ENCODE measurements at regions not wholly inside any gene's neighbourhood (a gene's known extent, or its start where the extent isn't known, plus 50 kb on each side); places are given as distances from the start of the nearest gene placed in this dataset.

DNA sequence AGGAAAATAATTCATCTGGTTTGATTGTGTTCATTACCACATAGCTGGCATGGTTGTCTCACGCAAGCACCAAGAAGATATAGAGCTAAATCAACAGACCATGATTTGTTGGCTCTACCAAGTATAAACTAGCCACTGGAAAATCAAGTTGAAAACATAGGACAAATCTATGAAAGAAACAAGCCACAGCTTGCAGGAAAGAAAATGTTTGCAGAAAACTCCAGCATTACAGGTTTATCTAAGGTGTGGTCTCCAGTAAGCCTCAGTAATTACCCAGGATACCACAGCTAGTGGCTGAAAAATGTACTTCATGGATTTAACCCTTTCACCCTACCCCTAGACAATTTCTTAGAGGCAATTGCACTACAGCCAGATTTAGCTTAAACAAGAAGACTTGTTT lies 340.6 kb downstream of the SOX2 start:
- H3K4me3 ChIP-seq (ENCODE audit: low read depth, low read length): no peak overlapping the region
- DNase-seq (ENCODE audit: low read depth): no peak
- TF ChIP-seq, protein P1, sequence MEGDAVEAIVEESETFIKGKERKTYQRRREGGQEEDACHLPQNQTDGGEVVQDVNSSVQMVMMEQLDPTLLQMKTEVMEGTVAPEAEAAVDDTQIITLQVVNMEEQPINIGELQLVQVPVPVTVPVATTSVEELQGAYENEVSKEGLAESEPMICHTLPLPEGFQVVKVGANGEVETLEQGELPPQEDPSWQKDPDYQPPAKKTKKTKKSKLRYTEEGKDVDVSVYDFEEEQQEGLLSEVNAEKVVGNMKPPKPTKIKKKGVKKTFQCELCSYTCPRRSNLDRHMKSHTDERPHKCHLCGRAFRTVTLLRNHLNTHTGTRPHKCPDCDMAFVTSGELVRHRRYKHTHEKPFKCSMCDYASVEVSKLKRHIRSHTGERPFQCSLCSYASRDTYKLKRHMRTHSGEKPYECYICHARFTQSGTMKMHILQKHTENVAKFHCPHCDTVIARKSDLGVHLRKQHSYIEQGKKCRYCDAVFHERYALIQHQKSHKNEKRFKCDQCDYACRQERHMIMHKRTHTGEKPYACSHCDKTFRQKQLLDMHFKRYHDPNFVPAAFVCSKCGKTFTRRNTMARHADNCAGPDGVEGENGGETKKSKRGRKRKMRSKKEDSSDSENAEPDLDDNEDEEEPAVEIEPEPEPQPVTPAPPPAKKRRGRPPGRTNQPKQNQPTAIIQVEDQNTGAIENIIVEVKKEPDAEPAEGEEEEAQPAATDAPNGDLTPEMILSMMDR (IDR thresholded peaks at IDR 0.05; ENCODE audit: insufficient read depth, low read depth, low read length): no peak

DNA sequence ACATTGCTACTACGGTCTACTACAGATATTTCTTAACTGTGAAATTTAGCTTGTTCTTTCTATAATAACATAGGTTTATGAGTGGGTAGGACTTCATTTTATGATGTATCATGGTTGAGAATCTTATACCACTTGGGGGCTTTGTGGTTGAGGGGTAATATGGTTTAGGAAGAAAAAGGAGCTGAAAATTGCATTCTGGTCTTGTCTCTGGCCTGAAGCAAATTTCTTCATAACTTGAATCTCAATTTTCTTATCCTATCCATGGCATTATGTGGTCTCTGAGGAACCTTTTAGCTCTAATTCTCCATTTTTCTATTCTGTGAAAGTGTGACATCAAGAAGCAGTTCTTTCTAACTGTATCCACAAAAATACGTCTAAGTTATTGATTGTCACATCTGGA lies 341.0 kb downstream of the SOX2 start:
- H3K4me3 ChIP-seq (ENCODE audit: low read depth, low read length): no peak overlapping the region
- TF ChIP-seq, protein P1 (IDR thresholded peaks at IDR 0.05; ENCODE audit: insufficient read depth, low read depth, low read length): no peak
- DNase-seq (ENCODE audit: low read depth): no peak

- DNase-seq (ENCODE audit: low read depth): no peak
- H3K4me3 ChIP-seq (ENCODE audit: low read depth, low read length): no peak overlapping the region
- TF ChIP-seq, protein P1 (IDR thresholded peaks at IDR 0.05; ENCODE audit: insufficient read depth, low read depth, low read length): no peak
Measured at GRCh38 chr3:182058488-182058887, 346.8 kb downstream of the SOX2 start.

DNA sequence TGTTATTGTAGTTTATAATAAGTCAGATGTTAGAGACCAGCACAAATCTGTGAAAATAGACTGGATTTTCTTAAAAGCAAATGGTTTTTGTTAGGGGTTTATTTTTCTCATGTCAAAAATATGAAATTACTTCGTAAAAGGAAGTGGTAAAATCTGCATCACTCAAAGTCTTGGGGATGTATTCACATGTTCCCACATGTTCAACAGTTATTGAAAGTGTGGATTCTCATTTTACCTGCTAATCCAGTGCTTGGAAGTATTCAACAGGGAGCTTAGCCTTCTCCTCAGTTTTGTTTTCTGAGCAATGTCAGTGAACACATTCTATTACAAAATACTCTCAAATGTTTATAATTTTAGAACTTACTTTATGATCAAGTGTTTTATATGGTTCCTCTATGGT lies 352.0 kb downstream of the SOX2 start:
- no peak for DNase-seq (ENCODE audit: low read depth)
- TF ChIP-seq, protein P1 (IDR thresholded peaks at IDR 0.05; ENCODE audit: insufficient read depth, low read depth, low read length): no peak

DNA sequence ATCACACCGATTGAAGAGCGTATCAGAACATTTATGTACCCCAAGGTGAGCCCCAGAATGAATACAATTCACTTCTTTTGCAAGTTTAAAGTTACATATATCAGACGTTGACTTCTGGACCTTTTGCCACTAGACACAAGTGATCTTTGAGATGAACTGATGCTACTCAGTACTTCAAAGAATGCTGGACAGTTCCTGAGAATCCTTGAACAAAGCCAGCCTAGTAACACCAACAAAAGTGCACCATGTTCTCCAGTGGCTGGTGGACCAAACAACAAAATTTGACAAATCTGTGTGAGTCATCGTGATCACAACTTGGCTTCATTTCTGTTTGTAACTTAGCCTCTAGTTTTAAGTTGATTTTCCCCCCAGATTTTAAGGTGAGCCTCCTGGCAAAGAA lies 355.7 kb downstream of the SOX2 start:
- H3K4me3 ChIP-seq (ENCODE audit: low read depth, low read length): no peak overlapping the region
- TF ChIP-seq, protein P1 (IDR thresholded peaks at IDR 0.05; ENCODE audit: insufficient read depth, low read depth, low read length): no peak
- DNase-seq (ENCODE audit: low read depth): no peak

More for the DNA sequence above, 352.0 kb downstream of the SOX2 start:
- H3K4me3 ChIP-seq (ENCODE audit: low read depth, low read length): no peak overlapping the region

DNA sequence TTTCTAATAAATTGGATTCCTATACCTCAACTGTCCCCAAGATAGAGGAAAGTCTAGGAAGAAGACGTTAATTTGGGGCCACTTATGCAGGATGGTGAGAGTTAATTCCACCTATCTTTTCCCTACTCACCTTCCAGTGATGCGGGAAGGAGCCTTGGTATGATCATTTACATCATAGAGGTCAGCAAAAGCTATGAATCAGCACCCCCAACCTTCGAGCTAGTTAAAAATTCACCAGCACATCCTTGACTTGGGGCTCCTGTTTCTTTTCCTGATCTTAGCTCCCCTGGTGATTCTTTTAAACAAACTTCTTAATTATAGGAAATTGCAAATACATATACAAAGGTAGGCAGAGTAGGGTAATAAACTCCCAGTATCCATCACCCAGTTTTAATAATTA lies 366.6 kb downstream of the SOX2 start:
- H3K4me3 ChIP-seq (ENCODE audit: low read depth, low read length): no peak overlapping the region
- TF ChIP-seq, protein P1 (IDR thresholded peaks at IDR 0.05; ENCODE audit: insufficient read depth, low read depth, low read length): no peak
- DNase-seq (ENCODE audit: low read depth): no peak

GRCh38 chr3:182078929-182079328 lies 367.2 kb downstream of the SOX2 start:
- TF ChIP-seq, protein P1 (IDR thresholded peaks at IDR 0.05; ENCODE audit: insufficient read depth, low read depth, low read length): no peak
- DNase-seq (ENCODE audit: low read depth): no peak
- no peak overlapping the region for H3K4me3 ChIP-seq (ENCODE audit: low read depth, low read length)

Measured in fibroblast of villous mesenchyme (primary cell).